ENCODE measurements at regions not wholly inside any gene's neighbourhood (a gene's known extent, or its start where the extent isn't known, plus 50 kb on each side); places are given as distances from the start of the nearest gene placed in this dataset.

GRCh38 chr19:29293292-29293691 lies 80.3 kb upstream of the UQCRFS1 start:
- no peak for TF ChIP-seq CTCF (IDR thresholded peaks at IDR 0.05; ENCODE audit: poor library complexity, severe bottlenecking)
- TF ChIP-seq MXI1 (conservative IDR thresholded peaks at IDR 0.05; ENCODE audit: poor library complexity, severe bottlenecking): no peak
- no peak for TF ChIP-seq REST (IDR thresholded peaks at IDR 0.05; ENCODE audit: borderline replicate concordance)
- no peak for TF ChIP-seq TAF1 (IDR thresholded peaks at IDR 0.05; ENCODE audit: low read depth)
- no peak for TF ChIP-seq EZH2 (IDR thresholded peaks at IDR 0.05; ENCODE audit: borderline replicate concordance, insufficient read depth, low read length, poor library complexity, severe bottlenecking)

Data from neural cell (in vitro differentiated cells).